CD8-positive, alpha-beta memory T cell (primary cell): ENCODE measurements at regions not wholly inside any gene's neighbourhood (a gene's known extent, or its start where the extent isn't known, plus 50 kb on each side); places are given as distances from the start of the nearest gene placed in this dataset.

Source experiments
- CTCF ChIA-PET: fragments of 350-600 bp; sonication (Branson Sonifier 250); formaldehyde crosslinking; loops from one replicate; lab custom pipeline; 2021; ENCODE audit warnings: antibody characterized with exemption; lab: Charles Lee
- POLR2A ChIA-PET: fragments of 350-600 bp; sonication (Branson Sonifier 250); formaldehyde crosslinking; loops from one replicate; lab custom pipeline; 2021; ENCODE audit warnings: antibody characterized with exemption; lab: Charles Lee
- DNase-seq, 5 donors: peaks; one replicate each; pipeline versions ENCODE4 v3.0.0 to v3.0.0-alpha.2; 2020 to 2022; ENCODE audit warnings: mixed read lengths in 1 of 5
- H3K27ac ChIP-seq: one replicate; pipeline ENCODE4 v1.7.0; 2013; ENCODE audit warnings: low read depth, mild to moderate bottlenecking, low read length, moderate library complexity
- H3K27me3 ChIP-seq: 2 replicates; pipeline ENCODE4 v1.7.0; 2013; ENCODE audit warnings: low read length, mild to moderate bottlenecking; ENCODE audit not compliant: insufficient read depth, poor library complexity, severe bottlenecking
- H3K36me3 ChIP-seq: 2 replicates; pipeline ENCODE4 v1.7.0; 2013; ENCODE audit warnings: mild to moderate bottlenecking, low read length, moderate library complexity; ENCODE audit not compliant: insufficient read depth
- H3K4me1 ChIP-seq: 2 replicates; pipeline ENCODE4 v1.7.0; 2013; ENCODE audit warnings: mild to moderate bottlenecking, low read length, moderate library complexity; ENCODE audit not compliant: insufficient read depth
- H3K4me3 ChIP-seq: 2 replicates; pipeline ENCODE4 v1.7.0; 2013; ENCODE audit warnings: mild to moderate bottlenecking, low read length
- H3K9me3 ChIP-seq: 2 replicates; pipeline ENCODE4 v1.7.0; 2013; ENCODE audit warnings: mild to moderate bottlenecking, low read length
- H3K27ac Mint-ChIP-seq, 8 donors: one replicate each; pipeline ENCODE4 v1.8.0; 2020 to 2021; ENCODE audit warnings: mixed read lengths in 8 of 8, mild to moderate bottlenecking in 6 of 8, inconsistent platforms in 3 of 8, moderate library complexity in 3 of 8
- H3K27me3 Mint-ChIP-seq, 2 donors: one replicate each; pipeline ENCODE4 v1.8.0; 2020 to 2021; ENCODE audit warnings: mixed read lengths in 2 of 2, mild to moderate bottlenecking in 1 of 2, moderate library complexity in 1 of 2
- H3K36me3 Mint-ChIP-seq, 3 donors: one replicate each; pipeline ENCODE4 v1.8.0; 2020 to 2021; ENCODE audit warnings: mixed read lengths in 3 of 3, inconsistent platforms in 1 of 3, mild to moderate bottlenecking in 1 of 3
- H3K4me1 Mint-ChIP-seq, 3 donors: one replicate each; pipeline ENCODE4 v1.8.0; 2020 to 2021; ENCODE audit warnings: mixed read lengths in 3 of 3, inconsistent platforms in 1 of 3, mild to moderate bottlenecking in 1 of 3
- H3K4me3 Mint-ChIP-seq, 7 donors: one replicate each; pipeline ENCODE4 v1.8.0; 2020 to 2021; ENCODE audit warnings: mixed read lengths in 7 of 7, mild to moderate bottlenecking in 6 of 7, moderate library complexity in 4 of 7, inconsistent platforms in 2 of 7
- H3K9me3 Mint-ChIP-seq, 5 donors: one replicate each; pipeline ENCODE4 v1.8.0; 2020 to 2022; ENCODE audit warnings: mixed read lengths in 5 of 5, mild to moderate bottlenecking in 3 of 5, moderate library complexity in 2 of 5, inconsistent platforms in 1 of 5

DNA sequence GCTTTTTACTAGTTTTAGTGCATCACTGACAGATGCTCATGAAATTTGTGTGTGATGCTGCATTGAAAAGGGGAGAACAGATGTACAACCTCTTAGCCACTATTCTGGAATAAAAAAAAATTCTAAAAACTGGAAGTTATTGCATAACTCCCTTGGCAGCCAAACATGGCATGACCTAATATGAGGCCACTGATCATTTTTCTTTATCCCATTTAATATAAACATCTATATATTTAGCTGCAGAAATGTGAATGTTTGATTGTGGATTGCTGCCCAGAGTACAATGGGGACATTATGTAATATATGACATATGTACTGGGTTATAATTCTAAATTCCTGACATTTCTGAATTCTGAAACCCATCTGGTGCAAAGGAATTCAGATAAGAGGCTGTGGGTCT, 86.5 kb downstream of the CDCA7 start:
- H3K4me3 ChIP-seq: no peak overlapping the region
- ChIA-PET POLR2A (no interaction called here), CTCF (no interaction called here)
- Mint-ChIP-seq H3K27me3 (peaks cover 6 to 31% of the 10 kb centered on the region in 2 donors), H3K36me3 (no peaks in the 10 kb centered on the region), H3K9me3 (no peaks in the 10 kb centered on the region), H3K4me1 (no peaks in the 10 kb centered on the region), H3K27ac (no peak overlapping the region), H3K4me3 (no peak overlapping the region)
- no peaks in the 10 kb centered on the region for H3K36me3 ChIP-seq
- DNase-seq: no peak
- H3K27me3 ChIP-seq: no peaks in the 10 kb centered on the region
- no peaks in the 10 kb centered on the region for H3K9me3 ChIP-seq
- no peak overlapping the region for H3K27ac ChIP-seq
- no peaks in the 10 kb centered on the region for H3K4me1 ChIP-seq

DNA sequence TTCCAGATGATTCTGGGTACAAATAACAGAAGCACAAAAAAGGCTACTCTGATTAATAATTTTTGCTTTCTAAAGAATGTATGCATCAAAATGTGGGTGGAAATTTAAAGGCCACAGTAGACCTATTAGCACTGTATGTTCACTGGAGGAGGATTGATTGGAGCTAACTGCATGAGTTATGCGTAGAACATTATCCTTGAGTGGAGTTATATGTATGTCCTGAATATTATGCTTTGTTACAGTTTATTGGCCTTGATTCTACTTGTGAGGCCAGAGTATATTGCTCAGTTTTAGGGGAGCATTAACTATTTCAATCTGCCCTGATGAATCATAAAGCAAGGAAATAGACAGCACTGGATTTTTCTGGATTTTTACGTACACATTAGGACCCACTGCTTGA, 87.9 kb downstream of the CDCA7 start:
- POLR2A ChIA-PET: no interaction called here
- Histone ChIP-seq H3K4me3 (no peak overlapping the region), H3K4me1 (no peaks in the 10 kb centered on the region), H3K27me3 (no peaks in the 10 kb centered on the region), H3K27ac (no peak overlapping the region), H3K9me3 (no peaks in the 10 kb centered on the region), H3K36me3 (no peaks in the 10 kb centered on the region)
- no peak for DNase-seq
- Mint-ChIP-seq H3K4me1 (no peaks in the 10 kb centered on the region), H3K27ac (no peak overlapping the region), H3K27me3 (peaks cover 2 to 28% of the 10 kb centered on the region in 2 donors), H3K36me3 (no peaks in the 10 kb centered on the region), H3K4me3 (no peak overlapping the region), H3K9me3 (no peaks in the 10 kb centered on the region)
- CTCF ChIA-PET: no interaction called here

DNA sequence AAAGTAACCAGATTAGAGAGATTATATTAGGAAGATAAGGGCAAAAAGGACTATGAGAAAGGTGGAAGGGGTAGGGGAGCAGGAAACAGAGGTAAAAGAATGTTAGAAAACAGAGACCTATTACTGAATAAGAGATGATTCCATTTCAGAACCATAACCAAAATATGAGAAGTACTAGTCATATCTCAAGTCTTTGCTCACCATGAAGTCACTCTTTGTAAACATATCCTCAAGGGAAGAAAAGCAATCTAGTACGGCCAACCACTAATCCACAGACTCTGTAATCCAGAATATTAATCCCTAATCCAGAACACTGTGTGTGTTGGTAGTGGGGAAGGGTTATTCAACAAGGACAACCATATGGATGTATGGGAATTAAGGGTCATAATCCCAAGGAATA, 92.0 kb downstream of the CDCA7 start:
- CTCF ChIA-PET: no interaction called here
- H3K4me3 Mint-ChIP-seq: no peak overlapping the region
- POLR2A ChIA-PET: no interaction called here
- H3K9me3 Mint-ChIP-seq: no peaks in the 10 kb centered on the region
- H3K4me1 Mint-ChIP-seq: peaks cover 16 to 21% (median 19%) of the 10 kb centered on the region in 3 donors
- no peak for DNase-seq
- Histone ChIP-seq H3K27ac (no peak overlapping the region), H3K4me1 (no peaks in the 10 kb centered on the region), H3K36me3 (no peaks in the 10 kb centered on the region), H3K27me3 (no peaks in the 10 kb centered on the region), H3K4me3 (no peak overlapping the region), H3K9me3 (no peaks in the 10 kb centered on the region)
- H3K36me3 Mint-ChIP-seq: no peaks in the 10 kb centered on the region
- H3K27ac Mint-ChIP-seq: no peak overlapping the region
- H3K27me3 Mint-ChIP-seq: peaks cover 0 to 22% of the 10 kb centered on the region in 2 donors

DNA sequence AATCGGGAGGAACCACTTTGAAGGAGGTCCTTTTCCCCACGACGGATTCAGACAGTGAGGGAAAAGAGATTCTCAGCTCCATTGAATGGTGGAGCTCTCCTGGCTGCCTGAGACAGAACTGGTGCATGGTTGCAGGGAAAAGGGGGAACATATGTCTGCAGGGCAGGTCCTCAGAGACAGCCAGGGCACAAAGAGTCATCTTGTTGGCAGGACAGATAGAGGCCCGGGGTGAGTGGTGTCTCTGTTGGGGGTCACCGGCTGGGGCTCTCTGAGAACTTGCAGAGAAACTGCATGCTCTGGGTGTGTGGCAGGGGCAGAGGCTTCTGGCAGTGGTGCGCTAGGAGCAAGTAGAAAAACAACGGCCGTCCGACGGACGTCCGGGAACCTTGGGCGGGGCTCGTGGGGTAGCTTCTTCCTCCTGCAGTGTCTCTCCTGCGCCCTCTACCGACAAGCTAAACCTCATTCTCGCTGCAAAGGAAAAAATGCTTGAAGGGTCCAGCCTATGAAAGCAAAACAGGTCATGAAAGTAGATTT, 94.3 kb downstream of the CDCA7 start:
- H3K4me3 ChIP-seq: no peak overlapping the region
- no peaks in the 10 kb centered on the region for H3K9me3 Mint-ChIP-seq

DNA sequence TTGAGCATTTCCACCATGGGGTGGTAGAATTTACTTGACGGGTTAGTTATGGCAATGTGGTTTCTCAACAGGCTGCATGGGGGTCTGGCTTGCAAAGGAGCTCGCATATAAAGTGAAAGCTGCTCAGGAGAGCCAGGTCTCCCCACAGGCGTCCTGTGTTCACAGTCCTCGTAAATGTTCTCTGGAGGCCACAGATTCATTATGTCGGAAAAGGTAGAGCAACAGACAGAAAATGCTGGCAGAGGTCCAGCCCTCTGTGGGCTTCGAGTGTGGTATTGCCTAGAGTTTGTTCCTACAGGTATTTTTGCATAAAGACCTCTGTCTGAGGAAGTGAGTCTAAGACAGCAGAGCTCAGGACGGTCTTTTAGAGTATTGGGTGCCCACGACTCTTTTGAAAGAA, 96.4 kb downstream of the CDCA7 start:
- no peak overlapping the region for H3K27ac ChIP-seq
- no peaks in the 10 kb centered on the region for H3K9me3 ChIP-seq
- Mint-ChIP-seq H3K36me3 (no peaks in the 10 kb centered on the region), H3K4me3 (peak overlapping the region in 6 of 7 donors; percentile 2 to 59 (median 49)), H3K9me3 (no peaks in the 10 kb centered on the region), H3K27me3 (peaks cover 6 to 31% of the 10 kb centered on the region in 2 donors), H3K27ac (peak overlapping the region in 2 of 8 donors; percentile 8 to 28), H3K4me1 (peaks cover 17 to 22% (median 19%) of the 10 kb centered on the region in 3 donors)
- CTCF ChIA-PET: no interaction called here
- H3K36me3 ChIP-seq: no peaks in the 10 kb centered on the region
- peak in 1 of 5 donors; percentile 36 for DNase-seq
- H3K4me1 ChIP-seq: no peaks in the 10 kb centered on the region
- no peak overlapping the region for H3K4me3 ChIP-seq
- POLR2A ChIA-PET: no interaction called here
- no peaks in the 10 kb centered on the region for H3K27me3 ChIP-seq

More for the DNA sequence above, 94.3 kb downstream of the CDCA7 start:
- Histone ChIP-seq H3K9me3 (no peaks in the 10 kb centered on the region), H3K4me1 (no peaks in the 10 kb centered on the region), H3K27ac (no peak overlapping the region), H3K27me3 (no peaks in the 10 kb centered on the region), H3K36me3 (no peaks in the 10 kb centered on the region)
- ChIA-PET CTCF (interaction anchor here (0.6 to 1.7 kb wide), 3 partner anchors 26 to 286 kb away, joined by 3 to 16 read pairs (median 4); no protein-coding TSS in a partner anchor), POLR2A (no interaction called here)
- peaks cover 17 to 22% (median 19%) of the 10 kb centered on the region in 3 donors for H3K4me1 Mint-ChIP-seq
- peak; percentile 25 to 68 (median 51) for DNase-seq
- H3K4me3 Mint-ChIP-seq: peak overlapping the region in 6 of 7 donors; percentile 69 to 84 (median 76)
- no peaks in the 10 kb centered on the region for H3K36me3 Mint-ChIP-seq
- peaks cover 3 to 24% of the 10 kb centered on the region in 2 donors for H3K27me3 Mint-ChIP-seq
- peak overlapping the region in 2 of 8 donors; percentile 15 to 17 for H3K27ac Mint-ChIP-seq

DNA sequence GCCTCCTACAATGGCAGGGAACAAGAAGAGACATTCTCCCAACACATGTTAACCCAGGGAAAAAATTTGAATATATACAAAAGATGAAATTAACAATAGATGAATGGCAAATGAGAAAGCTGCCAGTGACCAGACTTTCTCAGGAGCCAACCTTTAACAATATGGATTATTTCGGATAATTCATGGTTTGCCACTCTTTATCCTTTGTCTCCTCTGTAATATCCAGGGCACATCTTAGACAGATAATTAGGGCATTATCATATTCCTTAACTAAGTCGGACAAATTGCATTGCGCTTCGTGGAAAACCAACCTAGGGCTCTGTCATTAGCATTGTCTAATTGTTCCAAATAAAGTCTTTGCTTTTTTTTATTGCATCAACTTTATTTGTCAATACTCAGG, 97.3 kb downstream of the CDCA7 start:
- H3K27me3 Mint-ChIP-seq: peaks cover 12 to 35% of the 10 kb centered on the region in 2 donors
- no peak overlapping the region for H3K27ac Mint-ChIP-seq
- CTCF ChIA-PET: no interaction called here

DNA sequence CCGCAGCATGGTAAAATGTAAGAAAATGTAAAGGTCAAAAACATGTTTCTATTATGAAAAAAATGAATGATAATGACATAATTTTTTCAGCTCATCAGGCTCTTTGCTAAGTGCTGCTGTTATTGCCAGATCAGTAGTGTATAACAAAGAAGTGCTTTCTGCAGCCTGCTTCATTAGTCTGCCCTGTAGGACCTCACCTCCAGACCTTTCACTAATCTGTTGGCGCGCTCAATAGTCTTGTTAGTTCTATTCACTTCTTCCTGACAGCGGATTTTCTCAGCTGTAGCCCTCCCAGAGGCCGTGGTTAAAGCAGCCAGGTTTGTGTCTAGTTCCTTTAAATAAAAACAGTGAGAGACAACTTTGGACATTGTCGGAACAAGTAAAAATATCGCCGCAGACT, 97.7 kb downstream of the CDCA7 start:
- no peaks in the 10 kb centered on the region for H3K4me1 ChIP-seq
- H3K27ac ChIP-seq: no peak overlapping the region
- no peak overlapping the region for H3K4me3 ChIP-seq
- Mint-ChIP-seq H3K36me3 (no peaks in the 10 kb centered on the region), H3K27me3 (peaks cover 16 to 39% of the 10 kb centered on the region in 2 donors), H3K9me3 (no peaks in the 10 kb centered on the region), H3K27ac (no peak overlapping the region), H3K4me3 (no peak overlapping the region), H3K4me1 (peaks cover 17 to 22% (median 19%) of the 10 kb centered on the region in 3 donors)
- no peaks in the 10 kb centered on the region for H3K9me3 ChIP-seq
- H3K27me3 ChIP-seq: no peaks in the 10 kb centered on the region
- CTCF ChIA-PET: no interaction called here
- no peaks in the 10 kb centered on the region for H3K36me3 ChIP-seq
- no peak for DNase-seq
- POLR2A ChIA-PET: no interaction called here

More for the DNA sequence above, 97.3 kb downstream of the CDCA7 start:
- H3K36me3 ChIP-seq: no peaks in the 10 kb centered on the region
- no peak overlapping the region for H3K27ac ChIP-seq
- H3K36me3 Mint-ChIP-seq: no peaks in the 10 kb centered on the region
- no peak overlapping the region for H3K4me3 ChIP-seq
- peaks cover 17 to 22% (median 19%) of the 10 kb centered on the region in 3 donors for H3K4me1 Mint-ChIP-seq
- no peaks in the 10 kb centered on the region for H3K4me1 ChIP-seq
- no peaks in the 10 kb centered on the region for H3K27me3 ChIP-seq
- no peak overlapping the region for H3K4me3 Mint-ChIP-seq
- no peaks in the 10 kb centered on the region for H3K9me3 ChIP-seq
- POLR2A ChIA-PET: no interaction called here
- DNase-seq: no peak
- no peaks in the 10 kb centered on the region for H3K9me3 Mint-ChIP-seq

DNA sequence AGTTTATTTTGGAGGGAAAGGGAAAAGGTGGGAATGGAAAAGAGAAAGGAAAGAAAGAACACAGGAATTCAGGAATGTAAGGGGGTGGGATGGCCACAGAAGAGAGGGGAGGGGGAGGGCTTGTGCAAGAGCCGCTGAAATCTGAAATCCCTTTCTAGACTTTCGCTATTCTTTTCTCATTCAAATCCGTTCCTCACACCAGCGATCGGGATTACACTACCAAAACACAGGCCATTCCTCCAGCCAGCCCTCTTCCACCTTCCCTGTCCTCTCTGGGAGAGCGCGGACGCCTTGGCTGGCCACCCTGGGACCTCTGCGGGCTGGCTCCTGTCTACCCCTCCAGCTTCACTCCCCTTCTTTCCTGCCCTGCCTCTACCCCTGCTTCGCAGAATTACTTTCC, 102.3 kb downstream of the CDCA7 start:
- H3K27me3 ChIP-seq: no peaks in the 10 kb centered on the region
- H3K9me3 Mint-ChIP-seq: no peaks in the 10 kb centered on the region
- POLR2A ChIA-PET: no interaction called here
- no peak overlapping the region for H3K4me3 ChIP-seq
- H3K27me3 Mint-ChIP-seq: peaks cover 23 to 55% of the 10 kb centered on the region in 2 donors
- no peak overlapping the region for H3K4me3 Mint-ChIP-seq
- DNase-seq: no peak
- no peak overlapping the region for H3K27ac Mint-ChIP-seq
- no peaks in the 10 kb centered on the region for H3K4me1 ChIP-seq
- H3K27ac ChIP-seq: no peak overlapping the region
- H3K4me1 Mint-ChIP-seq: no peaks in the 10 kb centered on the region
- CTCF ChIA-PET: no interaction called here
- no peaks in the 10 kb centered on the region for H3K9me3 ChIP-seq
- no peaks in the 10 kb centered on the region for H3K36me3 Mint-ChIP-seq
- no peaks in the 10 kb centered on the region for H3K36me3 ChIP-seq
